RWPE1 (cell line): ENCODE measurements at regions not wholly inside any gene's neighbourhood (a gene's known extent, or its start where the extent isn't known, plus 50 kb on each side); places are given as distances from the start of the nearest gene placed in this dataset.

Experiments used
- CTCF ChIA-PET: fragments of 350-600 bp; sonication (Branson Sonifier 250); formaldehyde crosslinking; extraction: SDS; loops from one replicate; lab custom pipeline; 2021; lab: Yijun Ruan, JAX
- POLR2A ChIA-PET: fragments of 400-600 bp; formaldehyde crosslinking; extraction: SDS; loops from one replicate; lab custom pipeline; 2020; ENCODE audit warnings: antibody characterized with exemption; ENCODE audit not compliant: low non-redundant PET; lab: Yijun Ruan, JAX
- DNase-seq: peaks from one replicate; pipeline ENCODE4 v3.0.0; 2012; ENCODE audit warnings: low spot score
- H3K27ac ChIP-seq: fragments of 450-650 bp; 2 replicates; pipeline ENCODE4 v1.5.1; 2017
- CTCF ChIP-seq: fragments of 450-650 bp; conservative IDR thresholded peaks from 2 replicates; pipeline ENCODE4 v1.5.1; 2017; ENCODE audit warnings: low read depth, mild to moderate bottlenecking

GRCh38 chr14:104371917-104372316 lies 207.6 kb upstream of the C14orf180 start:
- TF ChIP-seq CTCF: no peak
- DNase-seq: no peak
- ChIA-PET POLR2A (no interaction called here), CTCF (no interaction called here)
- H3K27ac ChIP-seq: no peak overlapping the region

- POLR2A ChIA-PET: no interaction called here
- H3K27ac ChIP-seq: no peak overlapping the region
Observed at GRCh38 chr14:104372390-104373054, 207.0 kb upstream of the C14orf180 start.

GRCh38 chr14:104373055-104373854 lies 206.3 kb upstream of the C14orf180 start:
- CTCF ChIA-PET: interaction anchor here (0.6 to 1.0 kb wide), 2 partner anchors 185 to 270 kb away, joined by 3 to 4 read pairs; no protein-coding TSS in a partner anchor
- no peak for DNase-seq
- no peak overlapping the region for H3K27ac ChIP-seq
- POLR2A ChIA-PET: no interaction called here
- TF ChIP-seq CTCF: no peak

More at GRCh38 chr14:104372390-104373054, 207.0 kb upstream of the C14orf180 start:
- no peak for TF ChIP-seq CTCF
- CTCF ChIA-PET: interaction anchor here (0.6 kb wide), 1 partner anchor 295 kb away, joined by 3 read pairs; no protein-coding TSS in a partner anchor
- DNase-seq: no peak

- POLR2A ChIA-PET: no interaction called here
- H3K27ac ChIP-seq: no peak overlapping the region
Observed at GRCh38 chr14:104373855-104374717, 205.5 kb upstream of the C14orf180 start.

GRCh38 chr14:104374718-104375080 lies 204.9 kb upstream of the C14orf180 start:
- CTCF ChIA-PET: interaction anchor here (0.5 to 0.9 kb wide), 2 partner anchors 189 to 199 kb away, joined by 3 to 4 read pairs; no protein-coding TSS in a partner anchor

More at GRCh38 chr14:104373855-104374717, 205.5 kb upstream of the C14orf180 start:
- no peak for TF ChIP-seq CTCF
- CTCF ChIA-PET: interaction anchor here (0.5 to 1.0 kb wide), 4 partner anchors 185 to 269 kb away, joined by 3 to 4 read pairs (median 4); no protein-coding TSS in a partner anchor
- no peak for DNase-seq

More at GRCh38 chr14:104374718-104375080, 204.9 kb upstream of the C14orf180 start:
- no peak for TF ChIP-seq CTCF
- POLR2A ChIA-PET: no interaction called here
- no peak overlapping the region for H3K27ac ChIP-seq
- no peak for DNase-seq
